HEK293 (cell line): ENCODE measurements at regions not wholly inside any gene's neighbourhood (a gene's known extent, or its start where the extent isn't known, plus 50 kb on each side); places are given as distances from the start of the nearest gene placed in this dataset.
A peak's percentile ranks its signal among the peaks of the same experiment; 100 is the strongest.

ENCODE experiments used
- CTCF ChIA-PET: fragments of 350-600 bp; formaldehyde crosslinking; extraction: SDS; loops from one replicate; lab custom pipeline; 2021; ENCODE audit warnings: antibody characterized with exemption; lab: Yijun Ruan, JAX
- POLR2A ChIA-PET: fragments of 300-600 bp; formaldehyde crosslinking; extraction: SDS; loops from one replicate; lab custom pipeline; 2020; ENCODE audit warnings: antibody characterized with exemption, inconsistent platforms; lab: Yijun Ruan, JAX
- H3K27ac ChIP-seq: fragments of 200-500 bp; sonication (Bioruptor generic); 2 replicates; pipeline ENCODE4 v1.5.1; 2014; ENCODE audit warnings: low read depth, low read length, control low read depth, inconsistent platforms; ENCODE audit errors: extremely low read depth
- H3K36me3 ChIP-seq, 2 experiments: fragments of 200-500 bp in 1 of 2; sonication (Bioruptor generic) in 1 of 2; 1 replicate in 1 of 2; 2 replicates in 1 of 2; pipeline ENCODE4 v1.5.1; 2014 to 2017; ENCODE audit warnings: inconsistent platforms in 2 of 2, low read length in 2 of 2; ENCODE audit not compliant: control insufficient read depth in 2 of 2, insufficient read depth in 1 of 2
- H3K4me1 ChIP-seq: fragments of 200-500 bp; sonication (Bioruptor generic); 2 replicates; pipeline ENCODE4 v1.5.1; 2014; ENCODE audit warnings: mild to moderate bottlenecking, low read length, inconsistent platforms; ENCODE audit not compliant: control insufficient read depth, insufficient read depth
- H3K4me3 ChIP-seq: 2 replicates; pipeline ENCODE4 v1.5.1; 2011; ENCODE audit warnings: low read depth, mild to moderate bottlenecking, control low read depth, low read length, moderate library complexity
- H3K9me3 ChIP-seq: fragments of 200-500 bp; sonication (Bioruptor generic); 2 replicates; pipeline ENCODE4 v1.5.1; 2014; ENCODE audit warnings: low read depth, low read length, inconsistent platforms; ENCODE audit not compliant: control insufficient read depth, insufficient read depth
- EGR2 ChIP-seq: fragments of 450-650 bp; formaldehyde crosslinking; IDR thresholded peaks from 2 replicates; pipeline ENCODE4 v1.5.1; 2016; ENCODE audit warnings: low read depth, missing biosample characterization, missing genetic modification characterization
- SETDB1 ChIP-seq: IDR thresholded peaks from one replicate; pipeline ENCODE4 v1.6.1; 2017; ENCODE audit warnings: mild to moderate bottlenecking, low read length, moderate library complexity, mixed read lengths; ENCODE audit not compliant: insufficient read length
- ZBTB1 ChIP-seq: fragments of 450-650 bp; formaldehyde crosslinking; IDR thresholded peaks from 2 replicates; pipeline ENCODE4 v1.5.1; 2016; ENCODE audit warnings: missing biosample characterization, missing genetic modification characterization
- ZNF2 ChIP-seq: fragments of 450-650 bp; formaldehyde crosslinking; IDR thresholded peaks from 2 replicates; pipeline ENCODE4 v1.5.1; 2016; ENCODE audit warnings: missing biosample characterization, missing genetic modification characterization
- ZNF221 ChIP-seq: fragments of 450-650 bp; formaldehyde crosslinking; IDR thresholded peaks from 2 replicates; pipeline ENCODE4 v1.5.1; 2017; ENCODE audit warnings: missing biosample characterization, missing genetic modification characterization, borderline replicate concordance
- ZNF223 ChIP-seq: fragments of 450-650 bp; formaldehyde crosslinking; IDR thresholded peaks from 2 replicates; pipeline ENCODE4 v1.5.1; 2016; ENCODE audit warnings: missing biosample characterization, missing genetic modification characterization
- ZNF266 ChIP-seq: fragments of 450-650 bp; formaldehyde crosslinking; IDR thresholded peaks from 2 replicates; pipeline ENCODE4 v1.5.1; 2016; ENCODE audit warnings: missing biosample characterization, missing genetic modification characterization, low read depth
- ZNF394 ChIP-seq: fragments of 450-650 bp; formaldehyde crosslinking; IDR thresholded peaks from 2 replicates; pipeline ENCODE4 v1.5.1; 2016; ENCODE audit warnings: missing biosample characterization, missing genetic modification characterization, mild to moderate bottlenecking, moderate library complexity, borderline replicate concordance
- ZNF518A ChIP-seq: fragments of 450-650 bp; formaldehyde crosslinking; conservative IDR thresholded peaks from 2 replicates; pipeline ENCODE4 v1.5.1; 2016; ENCODE audit warnings: low read depth, missing biosample characterization, missing genetic modification characterization
- ZNF549 ChIP-seq: fragments of 450-650 bp; IDR thresholded peaks from 2 replicates; pipeline ENCODE4 v1.5.1; 2018; ENCODE audit warnings: missing biosample characterization, missing genetic modification characterization, mild to moderate bottlenecking, inconsistent platforms, moderate library complexity
- ZNF571 ChIP-seq: fragments of 450-650 bp; formaldehyde crosslinking; IDR thresholded peaks from 2 replicates; pipeline ENCODE4 v1.5.0; 2017; ENCODE audit warnings: missing biosample characterization, missing genetic modification characterization
- ZNF654 ChIP-seq: fragments of 450-650 bp; formaldehyde crosslinking; IDR thresholded peaks from 2 replicates; pipeline ENCODE4 v1.5.1; 2016; ENCODE audit warnings: low read depth, missing biosample characterization, missing genetic modification characterization
- ZNF785 ChIP-seq: fragments of 450-650 bp; formaldehyde crosslinking; IDR thresholded peaks from 2 replicates; pipeline ENCODE4 v1.5.1; 2016; ENCODE audit warnings: missing biosample characterization, missing genetic modification characterization
- ZSCAN4 ChIP-seq: fragments of 450-650 bp; formaldehyde crosslinking; IDR thresholded peaks from 2 replicates; pipeline ENCODE4 v1.5.1; 2017; ENCODE audit warnings: missing biosample characterization, missing genetic modification characterization
- TF ChIP-seq, protein P1 (sequence below): fragments of 450-650 bp; formaldehyde crosslinking; IDR thresholded peaks from 2 replicates; pipeline ENCODE4 v1.5.1; 2016; ENCODE audit warnings: missing biosample characterization, missing genetic modification characterization
- TF ChIP-seq, protein P2 (sequence below): fragments of 450-650 bp; IDR thresholded peaks from 2 replicates; pipeline ENCODE4 v1.5.1; 2018; ENCODE audit warnings: missing biosample characterization, mild to moderate bottlenecking, missing genetic modification characterization
- TF ChIP-seq, protein P3 (sequence below): fragments of 450-650 bp; formaldehyde crosslinking; IDR thresholded peaks from 2 replicates; pipeline ENCODE4 v1.5.1; 2016; ENCODE audit warnings: missing biosample characterization, missing genetic modification characterization, borderline replicate concordance

DNA sequence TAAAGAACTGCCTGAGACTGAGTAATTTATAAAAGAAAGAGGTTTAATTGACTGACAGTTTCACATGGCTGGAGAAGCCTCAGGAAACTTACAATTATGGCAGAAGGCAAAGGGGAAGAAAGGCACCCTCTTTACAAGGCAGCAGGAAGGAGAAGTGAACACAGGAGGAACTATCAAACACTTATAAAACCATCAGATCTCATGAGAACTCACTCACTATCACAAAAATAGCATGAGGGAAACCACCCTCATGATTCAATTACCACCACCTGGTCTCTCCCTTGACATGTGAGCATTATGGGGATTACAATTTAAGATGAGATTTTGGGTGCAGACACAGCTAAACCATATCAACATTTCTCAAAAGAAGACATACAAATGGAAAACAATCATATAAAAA, 266.3 kb downstream of the EPM2A start:
- no peak overlapping the region for H3K4me3 ChIP-seq
- ChIA-PET CTCF (no interaction called here), POLR2A (no interaction called here)
- H3K9me3 ChIP-seq: no peaks in the 10 kb centered on the region
- no peaks in the 10 kb centered on the region for H3K36me3 ChIP-seq
- no peak for TF ChIP-seq ZNF654 (tag by site-specific recombination)
- no peak for TF ChIP-seq ZNF785 (tag by site-specific recombination)
- TF ChIP-seq ZNF221: no peak
- TF ChIP-seq SETDB1: no peak
- no peak for TF ChIP-seq ZBTB1 (tag by site-specific recombination)
- TF ChIP-seq, protein P1, sequence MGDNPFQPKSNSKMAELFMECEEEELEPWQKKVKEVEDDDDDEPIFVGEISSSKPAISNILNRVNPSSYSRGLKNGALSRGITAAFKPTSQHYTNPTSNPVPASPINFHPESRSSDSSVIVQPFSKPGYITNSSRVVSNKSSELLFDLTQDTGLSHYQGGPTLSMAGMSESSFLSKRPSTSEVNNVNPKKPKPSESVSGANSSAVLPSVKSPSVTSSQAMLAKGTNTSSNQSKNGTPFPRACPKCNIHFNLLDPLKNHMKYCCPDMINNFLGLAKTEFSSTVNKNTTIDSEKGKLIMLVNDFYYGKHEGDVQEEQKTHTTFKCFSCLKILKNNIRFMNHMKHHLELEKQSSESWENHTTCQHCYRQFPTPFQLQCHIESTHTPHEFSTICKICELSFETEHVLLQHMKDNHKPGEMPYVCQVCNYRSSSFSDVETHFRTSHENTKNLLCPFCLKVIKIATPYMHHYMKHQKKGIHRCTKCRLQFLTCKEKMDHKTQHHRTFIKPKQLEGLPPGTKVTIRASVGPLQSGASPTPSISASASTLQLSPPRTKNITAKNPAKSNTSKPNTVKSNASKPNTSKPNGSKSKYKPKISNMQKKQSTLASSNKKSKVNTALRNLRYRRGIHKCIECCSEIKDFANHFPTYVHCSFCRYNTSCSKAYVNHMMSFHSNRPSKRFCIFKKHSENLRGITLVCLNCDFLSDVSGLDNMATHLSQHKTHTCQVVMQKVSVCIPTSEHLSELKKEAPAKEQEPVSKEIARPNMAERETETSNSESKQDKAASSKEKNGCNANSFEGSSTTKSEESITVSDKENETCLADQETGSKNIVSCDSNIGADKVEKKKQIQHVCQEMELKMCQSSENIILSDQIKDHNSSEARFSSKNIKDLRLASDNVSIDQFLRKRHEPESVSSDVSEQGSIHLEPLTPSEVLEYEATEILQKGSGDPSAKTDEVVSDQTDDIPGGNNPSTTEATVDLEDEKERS (tag by site-specific recombination): no peak
- no peaks in the 10 kb centered on the region for H3K4me1 ChIP-seq
- no peak overlapping the region for H3K27ac ChIP-seq

GRCh38 chr6:145475794-145476396, 259.4 kb downstream of the EPM2A start:
- POLR2A ChIA-PET: no interaction called here
- CTCF ChIA-PET: no interaction called here
- Histone ChIP-seq H3K4me1 (no peaks in the 10 kb centered on the region), H3K4me3 (no peak overlapping the region), H3K27ac (no peak overlapping the region), H3K9me3 (no peaks in the 10 kb centered on the region), H3K36me3 (no peaks in the 10 kb centered on the region)
- peak; percentile 84 for TF ChIP-seq SETDB1
- TF ChIP-seq ZNF549 (tag by site-specific recombination): no peak

DNA sequence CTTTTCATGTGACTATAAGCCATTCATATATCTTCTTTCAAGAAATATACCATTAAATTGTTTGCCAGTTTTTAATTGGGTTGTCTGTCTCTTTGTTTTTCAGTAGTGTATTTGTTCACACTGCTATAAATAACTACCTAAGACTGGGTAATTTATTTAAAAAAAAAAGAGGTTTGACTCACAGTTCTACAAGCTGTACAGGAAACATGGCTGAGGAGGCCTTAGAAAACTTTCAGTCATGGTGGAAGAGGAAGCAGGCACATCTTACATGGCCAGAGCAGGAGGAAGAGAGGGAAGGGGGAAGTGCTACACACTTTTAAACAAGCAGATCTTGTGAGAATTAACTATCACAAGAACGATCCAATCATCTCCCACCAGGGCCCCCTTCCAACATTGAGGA, 255.3 kb downstream of the EPM2A start:
- Histone ChIP-seq H3K36me3 (no peaks in the 10 kb centered on the region), H3K4me1 (no peaks in the 10 kb centered on the region), H3K9me3 (no peaks in the 10 kb centered on the region), H3K4me3 (no peak overlapping the region), H3K27ac (no peak overlapping the region)
- POLR2A ChIA-PET: no interaction called here
- CTCF ChIA-PET: no interaction called here
- no peak for TF ChIP-seq ZNF571
- TF ChIP-seq ZNF266 (tag by site-specific recombination): no peak
- TF ChIP-seq, protein P2, sequence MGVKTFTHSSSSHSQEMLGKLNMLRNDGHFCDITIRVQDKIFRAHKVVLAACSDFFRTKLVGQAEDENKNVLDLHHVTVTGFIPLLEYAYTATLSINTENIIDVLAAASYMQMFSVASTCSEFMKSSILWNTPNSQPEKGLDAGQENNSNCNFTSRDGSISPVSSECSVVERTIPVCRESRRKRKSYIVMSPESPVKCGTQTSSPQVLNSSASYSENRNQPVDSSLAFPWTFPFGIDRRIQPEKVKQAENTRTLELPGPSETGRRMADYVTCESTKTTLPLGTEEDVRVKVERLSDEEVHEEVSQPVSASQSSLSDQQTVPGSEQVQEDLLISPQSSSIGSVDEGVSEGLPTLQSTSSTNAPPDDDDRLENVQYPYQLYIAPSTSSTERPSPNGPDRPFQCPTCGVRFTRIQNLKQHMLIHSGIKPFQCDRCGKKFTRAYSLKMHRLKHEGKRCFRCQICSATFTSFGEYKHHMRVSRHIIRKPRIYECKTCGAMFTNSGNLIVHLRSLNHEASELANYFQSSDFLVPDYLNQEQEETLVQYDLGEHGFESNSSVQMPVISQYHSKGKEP (tag by site-specific recombination): no peak
- TF ChIP-seq ZNF223 (tag by site-specific recombination): no peak
- TF ChIP-seq ZSCAN4 (tag by site-specific recombination): no peak
- TF ChIP-seq, protein P3, sequence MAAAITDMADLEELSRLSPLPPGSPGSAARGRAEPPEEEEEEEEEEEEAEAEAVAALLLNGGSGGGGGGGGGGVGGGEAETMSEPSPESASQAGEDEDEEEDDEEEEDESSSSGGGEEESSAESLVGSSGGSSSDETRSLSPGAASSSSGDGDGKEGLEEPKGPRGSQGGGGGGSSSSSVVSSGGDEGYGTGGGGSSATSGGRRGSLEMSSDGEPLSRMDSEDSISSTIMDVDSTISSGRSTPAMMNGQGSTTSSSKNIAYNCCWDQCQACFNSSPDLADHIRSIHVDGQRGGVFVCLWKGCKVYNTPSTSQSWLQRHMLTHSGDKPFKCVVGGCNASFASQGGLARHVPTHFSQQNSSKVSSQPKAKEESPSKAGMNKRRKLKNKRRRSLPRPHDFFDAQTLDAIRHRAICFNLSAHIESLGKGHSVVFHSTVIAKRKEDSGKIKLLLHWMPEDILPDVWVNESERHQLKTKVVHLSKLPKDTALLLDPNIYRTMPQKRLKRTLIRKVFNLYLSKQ (tag by site-specific recombination): no peak
- no peak for TF ChIP-seq ZNF394 (tag by site-specific recombination)
- TF ChIP-seq ZNF2 (tag by site-specific recombination): no peak
- no peak for TF ChIP-seq ZNF518A (tag by site-specific recombination)
- TF ChIP-seq EGR2 (tag by site-specific recombination): no peak
